ENCODE measurements at regions not wholly inside any gene's neighbourhood (a gene's known extent, or its start where the extent isn't known, plus 50 kb on each side); places are given as distances from the start of the nearest gene placed in this dataset.

DNA sequence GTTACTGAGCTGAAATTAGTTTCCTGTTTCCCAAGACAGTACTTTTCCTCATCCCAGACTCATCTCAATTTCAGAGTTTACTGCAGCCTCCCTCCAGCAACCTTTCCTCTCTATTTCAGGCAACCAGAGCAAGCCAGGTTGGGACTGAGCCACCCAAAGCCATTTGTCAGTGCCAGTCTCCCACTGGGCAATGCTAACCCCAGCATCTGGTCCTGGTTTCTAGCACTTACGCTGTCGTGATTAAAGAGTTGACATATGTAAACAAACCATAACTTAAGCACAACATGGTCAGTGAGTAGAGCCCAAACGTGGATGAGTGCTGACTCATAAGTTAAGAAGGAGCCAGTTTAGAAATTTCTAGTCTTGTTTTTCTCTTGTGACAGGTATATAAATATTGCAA, 119.6 kb upstream of the BLID start:
- no peak for DNase-seq (ENCODE audit: low spot score)

DNA sequence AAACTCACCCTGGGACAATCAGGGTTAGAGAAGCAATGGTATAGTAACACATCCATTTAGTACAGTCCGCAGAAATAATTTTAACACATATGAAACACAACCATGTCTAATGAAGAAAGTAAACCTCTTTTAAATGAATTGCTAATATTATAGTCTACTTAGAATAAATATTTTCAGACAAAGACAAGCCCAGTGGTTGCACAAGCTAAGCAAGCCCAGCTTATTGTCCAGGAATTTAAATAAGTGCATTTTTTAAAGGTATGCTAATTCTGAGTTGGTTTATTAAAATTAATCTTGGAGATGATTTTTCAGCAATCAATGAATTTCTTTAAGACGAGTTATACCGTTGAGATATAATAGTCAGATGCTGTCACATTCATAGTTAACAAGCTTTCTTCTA, 118.8 kb upstream of the BLID start:
- no peak for DNase-seq (ENCODE audit: low spot score)

DNA sequence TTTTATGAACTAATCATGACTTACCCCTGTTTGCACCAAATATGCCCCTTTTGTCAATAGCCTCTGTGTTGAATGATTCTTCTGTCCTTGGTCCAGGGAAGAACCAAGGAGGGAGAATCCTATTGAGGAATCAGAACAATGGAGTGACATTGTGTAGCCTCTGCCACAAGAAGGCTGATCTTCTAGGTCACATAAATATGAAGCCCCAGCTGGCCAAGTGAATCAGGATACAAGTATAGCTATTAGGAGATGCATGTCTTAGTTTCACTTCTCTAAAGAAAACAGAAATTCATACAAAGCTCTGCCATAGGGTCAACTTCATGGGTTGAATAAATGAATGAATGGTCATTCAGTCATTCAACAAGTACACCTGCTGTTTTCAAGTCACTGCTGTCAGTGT, 118.2 kb upstream of the BLID start:
- DNase-seq (ENCODE audit: low spot score): no peak

DNA sequence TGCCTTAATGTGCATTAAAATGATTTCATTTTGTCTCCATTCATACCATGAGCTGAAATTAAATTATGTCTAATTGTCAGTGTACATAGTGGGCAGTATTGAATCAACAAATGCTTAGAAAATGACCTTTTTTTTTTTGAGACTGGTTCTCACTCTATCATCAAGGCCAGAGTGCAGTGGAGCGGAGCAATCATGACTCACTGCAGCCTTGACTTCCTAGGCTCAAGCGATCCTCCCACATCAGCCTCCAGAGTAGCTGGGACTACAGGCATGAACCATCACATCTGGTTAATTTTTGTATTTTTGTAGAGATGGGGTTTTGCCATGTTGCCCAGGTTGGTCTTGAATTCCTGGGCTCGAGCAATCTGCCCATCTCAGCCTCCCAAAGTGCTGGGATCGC, 117.0 kb upstream of the BLID start:
- no peak for DNase-seq (ENCODE audit: low spot score)

DNA sequence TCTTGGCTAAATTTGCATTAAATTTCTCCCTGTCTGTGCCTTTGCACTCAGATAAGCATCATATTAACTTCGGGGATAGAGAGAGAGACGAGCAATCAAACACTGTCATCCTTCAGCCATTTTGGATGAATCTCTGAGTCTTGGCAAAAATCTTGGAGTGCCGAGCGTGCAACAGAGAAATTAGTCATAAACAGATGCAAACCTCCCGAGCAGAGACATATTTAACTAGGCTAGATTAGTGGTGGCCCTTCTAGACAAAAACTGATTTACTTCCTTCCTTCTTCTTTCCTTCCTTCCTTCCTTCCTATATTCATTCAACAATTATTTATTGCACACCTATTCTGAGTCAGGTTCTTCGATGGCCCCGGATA, 114.4 kb upstream of the BLID start:
- DNase-seq (ENCODE audit: low spot score): no peak

DNA sequence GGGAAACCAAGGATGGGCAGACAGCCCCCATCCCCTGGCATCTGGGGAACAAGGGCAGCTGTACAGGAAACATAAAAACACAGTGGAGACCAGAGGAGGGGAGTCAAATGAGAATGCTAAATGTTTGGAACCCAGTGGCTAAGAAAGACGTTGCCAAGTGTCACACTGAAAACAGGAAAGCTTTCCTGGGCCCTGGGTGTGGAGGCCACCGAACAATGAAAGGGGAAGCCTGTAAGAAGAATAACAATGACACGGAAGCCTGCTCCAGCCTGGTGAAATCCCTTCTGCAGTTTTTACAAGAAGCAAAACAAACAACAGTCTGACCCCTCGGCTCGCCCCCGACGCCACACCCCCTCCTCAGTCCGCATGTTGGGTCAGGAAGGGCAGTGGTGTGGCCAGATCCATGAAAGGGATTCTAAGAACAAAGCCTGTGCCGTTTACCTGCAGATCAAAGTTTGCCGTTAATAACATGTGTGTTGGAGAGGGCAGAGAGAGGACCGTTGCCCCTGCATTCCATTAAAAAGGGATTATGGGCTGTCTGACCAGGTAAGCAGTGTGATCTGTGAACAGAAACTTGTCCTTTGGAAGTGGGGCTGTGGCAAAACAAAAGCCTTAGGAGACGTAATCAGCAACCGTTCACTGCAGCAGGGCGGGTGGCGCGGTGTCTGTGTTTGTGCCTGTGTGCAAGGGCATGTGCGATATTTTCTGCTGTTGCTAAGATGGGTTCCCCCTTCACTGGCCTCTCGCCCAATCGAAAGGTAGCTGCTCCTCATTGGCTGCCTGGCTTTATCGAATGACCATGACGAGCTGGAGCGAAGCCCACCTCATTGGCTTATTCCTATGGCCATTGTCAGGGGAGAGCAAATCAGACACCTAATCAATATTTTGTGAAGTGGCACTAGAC, 113.7 kb upstream of the BLID start:
- DNase-seq (ENCODE audit: low spot score): no peak

DNA sequence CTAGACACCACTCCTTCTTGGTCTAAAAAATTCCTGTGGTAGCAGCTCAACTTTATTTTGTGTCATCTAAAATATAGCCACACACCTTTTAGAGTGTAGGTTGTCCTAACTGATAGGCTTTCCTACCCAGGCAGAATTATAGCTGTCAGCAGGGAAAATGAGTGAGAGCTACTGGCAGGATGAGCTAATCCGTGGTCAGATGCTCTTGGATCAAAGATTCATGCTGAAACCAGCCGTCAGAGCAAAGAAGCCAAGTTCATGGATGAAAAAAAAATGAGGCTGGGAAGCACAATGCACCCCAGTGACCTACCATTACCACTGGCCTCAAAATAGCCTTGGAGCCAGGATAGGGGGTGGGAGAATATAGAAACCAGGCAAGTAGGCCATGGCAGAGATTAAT, 113.1 kb upstream of the BLID start:
- DNase-seq (ENCODE audit: low spot score): no peak

DNA sequence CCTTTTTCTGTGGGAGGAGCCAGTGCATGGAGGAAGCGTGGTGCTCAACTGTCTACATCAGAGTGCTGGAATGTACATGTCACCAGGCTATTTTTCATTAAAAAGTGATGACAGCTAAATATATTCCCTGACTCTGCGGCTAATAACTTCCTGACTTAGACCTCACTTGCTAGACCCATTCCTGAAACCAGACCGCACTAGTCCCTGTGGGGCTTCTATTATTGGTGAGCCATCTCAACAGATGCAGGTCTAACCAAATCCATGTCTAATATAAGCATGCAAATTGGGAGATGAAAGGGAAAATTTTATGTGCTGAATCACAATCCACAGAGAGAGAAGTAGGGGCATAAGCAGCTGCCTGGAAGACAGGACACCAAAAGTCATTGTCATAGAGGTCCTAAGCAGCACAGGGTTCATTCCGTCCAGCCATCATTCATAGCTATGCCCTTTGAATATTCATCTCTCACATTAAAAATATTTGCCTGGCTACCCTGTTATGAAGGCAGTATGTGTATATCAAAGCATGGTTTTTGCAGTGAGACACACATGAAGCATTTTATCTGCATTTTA, 110.9 kb upstream of the BLID start:
- no peak for DNase-seq (ENCODE audit: low spot score)

DNA sequence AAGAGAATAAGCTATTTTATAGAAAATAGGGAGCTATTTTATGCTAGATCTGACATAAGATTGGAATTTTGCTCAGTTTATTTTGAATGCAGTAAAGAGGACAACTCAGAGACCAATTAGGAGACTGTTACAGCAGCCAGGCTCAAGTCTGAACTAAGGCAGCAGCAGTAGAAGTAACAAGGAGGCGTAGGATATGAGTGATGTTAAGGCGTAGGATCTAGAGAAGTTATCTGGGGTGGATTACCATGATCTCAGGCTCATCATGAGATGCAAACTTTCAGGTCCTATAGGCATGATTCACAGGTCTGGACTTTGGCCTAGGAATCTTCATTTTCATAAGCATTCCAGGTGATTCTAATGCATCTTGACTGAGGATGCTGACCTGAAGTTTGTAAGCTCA, 108.9 kb upstream of the BLID start:
- no peak for DNase-seq (ENCODE audit: low spot score)

DNA sequence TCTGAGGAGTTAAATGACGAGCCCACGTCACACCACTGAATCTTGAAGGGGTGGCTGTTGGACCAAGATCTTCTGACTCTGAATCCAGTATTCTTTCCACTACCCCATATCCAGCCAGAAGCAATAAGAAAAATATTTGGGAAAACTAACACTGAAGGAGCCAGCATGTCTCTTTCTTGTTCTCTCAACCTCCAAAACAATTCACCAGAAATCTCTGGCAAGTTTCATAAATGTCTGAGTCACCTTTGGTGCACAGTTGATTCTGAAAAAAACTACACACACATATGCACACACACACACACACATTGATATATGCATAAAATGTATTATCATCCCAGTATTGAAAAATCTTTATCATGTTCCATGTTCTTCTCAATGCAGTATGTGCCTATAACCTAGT, 104.3 kb upstream of the BLID start:
- DNase-seq (ENCODE audit: low spot score): no peak

DNA sequence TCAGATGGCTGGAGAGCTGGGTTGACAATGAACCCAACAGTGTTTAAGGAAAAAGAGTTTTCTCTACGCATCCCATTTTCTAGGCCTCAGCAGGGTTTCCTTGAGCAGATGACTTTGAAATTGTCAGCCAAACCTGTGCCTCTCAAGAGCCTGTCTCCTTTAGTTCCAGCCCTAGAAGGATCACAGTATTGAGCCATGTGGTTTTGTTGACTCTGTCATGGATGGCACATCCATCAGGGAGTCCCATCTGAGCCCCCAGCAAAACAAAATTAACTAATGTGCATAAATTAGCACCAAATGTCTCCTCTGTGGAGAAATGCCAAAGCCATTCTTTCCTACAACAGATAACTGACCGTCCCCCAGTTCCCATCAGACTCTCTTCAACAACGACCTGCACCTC, 103.8 kb upstream of the BLID start:
- DNase-seq (ENCODE audit: low spot score): no peak

DNA sequence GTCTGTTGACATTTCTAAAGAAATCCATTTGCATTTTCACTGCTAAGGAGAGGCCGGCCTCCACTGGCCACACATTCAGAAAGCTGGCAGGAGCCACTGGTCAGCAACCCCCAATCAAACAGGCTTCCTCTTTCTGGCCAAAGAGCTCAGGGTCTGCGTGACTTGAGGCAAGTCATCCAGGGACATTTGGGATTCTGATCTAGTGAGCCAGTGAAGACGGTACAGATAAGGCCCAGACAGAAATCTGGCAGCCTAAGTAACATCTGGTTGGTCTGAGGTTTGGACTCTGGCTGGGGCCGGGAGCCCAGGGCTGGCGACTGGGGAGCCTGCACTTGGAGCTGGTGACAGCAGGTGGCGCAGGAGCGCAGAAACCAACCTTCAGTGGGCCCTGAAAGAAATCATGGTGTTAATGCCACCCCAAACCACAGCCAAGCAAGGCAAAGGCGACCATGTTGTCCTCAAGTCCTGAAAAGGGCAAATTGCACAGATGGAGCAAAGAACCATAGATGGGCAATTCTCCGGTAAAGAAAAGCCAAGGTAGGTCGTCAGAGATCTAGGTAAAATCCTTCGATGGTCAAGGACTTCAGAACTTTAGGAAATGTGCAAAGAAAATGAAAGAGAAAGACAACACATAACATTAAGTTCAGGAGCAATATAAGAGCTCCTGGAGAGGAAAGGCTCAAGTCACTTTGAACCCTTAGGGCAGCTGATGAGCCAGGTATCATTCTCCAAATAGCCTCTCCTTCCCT, 99.4 kb upstream of the BLID start:
- peak; percentile 92 for DNase-seq (ENCODE audit: low spot score)

DNA sequence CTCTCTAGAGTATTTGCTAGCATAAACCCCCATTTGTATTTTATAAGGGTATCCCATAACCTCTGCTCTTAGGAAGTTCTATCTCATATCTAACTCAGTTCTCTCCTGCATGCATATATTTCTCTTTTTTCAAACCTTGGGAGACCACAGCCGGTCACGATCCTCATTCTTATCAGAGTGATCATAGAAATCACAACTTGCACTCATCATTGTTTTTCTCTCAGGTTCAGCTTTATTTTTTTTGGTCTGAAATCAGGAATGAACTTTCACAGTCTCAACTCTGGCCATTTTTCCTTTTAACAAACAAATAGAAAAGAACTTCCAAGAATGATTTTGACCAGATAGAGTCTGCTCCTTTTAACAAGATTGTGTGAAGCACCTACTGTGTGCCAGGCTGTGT, 98.6 kb upstream of the BLID start:
- no peak for DNase-seq (ENCODE audit: low spot score)

DNA sequence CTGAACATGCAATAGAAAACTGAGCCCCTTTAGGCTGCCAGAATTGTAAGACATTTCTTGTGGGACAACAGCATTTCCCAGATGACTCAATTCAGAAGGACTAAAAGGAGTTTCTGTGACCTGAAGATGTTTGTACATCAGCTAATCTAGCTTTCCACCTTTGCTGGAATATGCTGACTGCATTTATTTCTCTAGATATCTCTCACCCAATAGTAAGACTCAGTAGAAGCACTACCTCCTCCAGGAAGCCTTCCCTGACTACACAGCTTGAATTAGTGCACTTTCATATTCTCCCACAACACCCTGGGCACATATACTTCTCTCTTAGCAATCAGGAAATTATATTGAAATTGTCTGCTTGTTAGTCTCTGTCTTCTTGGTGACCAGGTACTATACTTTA, 98.1 kb upstream of the BLID start:
- DNase-seq (ENCODE audit: low spot score): no peak

DNA sequence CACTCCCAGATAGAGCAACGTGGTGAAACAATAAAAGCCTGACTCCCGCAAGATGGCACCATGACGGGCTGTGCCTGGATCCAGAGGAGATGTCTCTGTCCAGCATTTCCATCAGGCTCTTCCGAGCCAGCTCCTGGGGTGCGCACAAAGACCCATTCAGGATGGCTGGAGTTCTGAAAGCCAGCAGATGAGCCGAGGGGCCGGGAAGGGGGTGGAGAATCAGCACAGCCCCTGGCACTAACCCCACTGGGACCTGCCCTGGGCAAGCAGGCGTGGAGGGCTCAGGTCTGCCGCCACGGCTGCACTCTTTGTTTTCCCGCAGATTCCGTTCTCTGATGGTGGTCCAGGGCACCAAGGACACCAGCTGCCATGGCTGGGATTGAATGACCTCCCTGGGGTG, 97.2 kb upstream of the BLID start:
- DNase-seq (ENCODE audit: low spot score): no peak

DNA sequence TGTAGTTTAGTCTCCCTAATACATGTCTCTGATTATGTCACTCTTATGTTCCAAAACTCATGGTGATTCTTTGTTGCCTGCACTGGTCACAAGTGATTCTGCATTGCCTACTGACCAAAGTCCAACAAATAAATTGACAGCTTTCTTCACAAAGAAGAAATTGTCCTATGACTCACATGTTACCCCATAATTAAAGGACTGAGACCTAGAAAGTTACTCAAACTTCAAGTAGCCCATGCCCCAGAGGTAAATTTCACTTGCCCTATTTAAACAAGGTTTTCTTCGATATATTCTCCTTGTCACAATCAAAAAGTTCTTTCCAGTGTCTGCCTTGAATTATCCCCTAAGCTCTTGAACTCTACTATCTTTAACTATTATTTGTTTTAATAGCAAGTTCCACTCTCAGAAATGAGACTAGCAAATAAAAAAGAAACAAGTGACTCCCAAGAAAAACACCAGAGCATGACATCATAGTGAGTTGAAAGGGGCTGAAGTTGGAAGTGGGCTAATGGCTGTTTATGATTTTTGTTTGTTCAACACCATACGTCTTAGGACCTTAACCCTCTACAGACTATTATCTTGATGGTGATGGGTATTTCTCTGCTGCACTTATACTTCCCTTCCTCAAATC, 94.5 kb upstream of the BLID start:
- DNase-seq (ENCODE audit: low spot score): no peak

DNA sequence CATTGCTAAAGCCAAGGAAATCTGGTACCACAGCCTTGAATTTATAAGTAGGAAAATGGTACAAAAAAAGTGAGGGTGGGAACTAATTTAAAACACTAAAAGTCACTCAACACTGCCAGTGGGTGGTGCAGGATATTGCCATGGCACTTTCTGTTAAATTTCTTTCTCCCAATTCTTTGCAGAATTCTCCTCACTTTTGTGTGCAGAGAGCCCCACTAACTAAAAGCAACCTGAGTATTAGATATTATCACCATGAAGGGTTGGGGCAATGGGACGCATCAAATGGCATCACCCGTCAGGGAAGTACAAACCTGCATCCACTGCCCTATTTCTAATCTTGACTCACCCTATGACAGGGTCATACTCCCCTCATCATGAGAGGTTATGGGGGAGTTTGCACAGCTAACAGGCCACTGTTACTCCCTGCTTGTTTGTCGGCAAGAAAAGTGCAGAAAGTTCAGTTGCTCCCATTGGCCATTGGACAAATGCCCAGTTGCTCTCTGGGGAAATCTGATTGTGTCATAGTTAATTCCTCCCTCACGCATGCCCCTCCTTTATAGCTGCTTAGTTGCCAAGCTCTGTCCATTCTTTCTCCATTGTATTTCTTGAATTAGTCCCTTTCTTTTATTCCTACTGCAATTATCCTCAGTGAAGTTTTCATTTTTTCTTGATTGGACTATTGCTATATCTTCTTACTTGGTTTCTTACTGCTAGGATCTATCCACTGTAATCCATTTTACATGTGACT, 93.8 kb upstream of the BLID start:
- DNase-seq (ENCODE audit: low spot score): no peak

DNA sequence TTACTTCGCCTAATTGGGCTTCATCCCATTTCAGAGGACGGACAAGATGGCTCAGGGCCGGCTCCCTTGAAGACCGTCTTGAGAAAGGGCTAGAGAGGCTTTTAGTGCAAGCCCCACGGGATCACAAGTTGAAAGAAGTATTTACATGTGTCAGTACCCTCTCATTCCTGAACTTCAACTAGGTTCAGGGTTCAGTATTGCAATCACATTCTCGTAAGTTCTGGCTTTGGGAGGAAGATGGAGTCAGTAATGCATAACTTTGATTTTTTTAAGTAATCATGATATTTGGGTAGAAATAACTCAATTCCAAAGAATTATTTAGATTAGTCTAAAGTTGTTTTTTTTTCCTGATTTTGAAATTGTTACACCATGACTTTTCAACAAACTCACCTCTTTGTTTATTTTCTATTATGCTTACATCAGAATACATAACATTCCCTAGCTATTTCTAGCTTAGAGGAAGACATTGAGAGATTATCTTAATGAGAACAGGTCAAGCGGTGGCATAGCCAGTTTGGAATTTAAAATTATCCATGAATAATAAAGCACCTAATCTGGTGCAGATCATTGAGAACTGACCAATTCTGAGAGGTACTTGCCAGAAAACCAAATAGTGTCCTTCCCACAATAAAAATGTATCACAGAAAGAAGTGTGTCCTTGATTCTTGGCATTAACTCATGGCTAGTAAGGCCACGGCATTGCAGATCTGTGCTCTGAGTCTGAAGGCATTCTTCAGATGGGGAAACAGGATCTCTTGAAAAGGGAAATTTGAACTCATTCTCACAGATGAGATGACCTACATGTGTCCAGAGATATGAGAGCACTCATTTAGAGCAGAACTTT, 92.1 kb upstream of the BLID start:
- no peak for DNase-seq (ENCODE audit: low spot score)

DNA sequence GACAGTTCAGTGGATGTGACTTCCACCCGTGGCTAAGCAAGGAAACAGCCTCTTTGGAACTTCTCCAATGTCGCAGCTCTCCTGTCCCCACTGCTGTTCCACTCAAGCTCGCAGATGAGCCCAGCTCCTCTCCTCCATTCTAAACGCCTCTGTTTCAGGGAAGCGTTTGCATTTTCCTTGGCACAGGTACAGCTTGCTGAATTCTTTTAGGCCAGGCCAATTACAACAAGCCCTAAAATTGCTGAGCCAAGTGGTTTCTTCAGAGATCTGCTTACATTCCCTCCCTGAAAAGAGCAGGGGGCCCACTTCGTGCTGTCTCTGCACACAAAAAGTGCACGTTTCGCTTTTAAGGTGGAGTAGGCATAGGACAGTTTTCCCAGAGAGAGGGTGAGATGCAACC, 91.5 kb upstream of the BLID start:
- no peak for DNase-seq (ENCODE audit: low spot score)

DNA sequence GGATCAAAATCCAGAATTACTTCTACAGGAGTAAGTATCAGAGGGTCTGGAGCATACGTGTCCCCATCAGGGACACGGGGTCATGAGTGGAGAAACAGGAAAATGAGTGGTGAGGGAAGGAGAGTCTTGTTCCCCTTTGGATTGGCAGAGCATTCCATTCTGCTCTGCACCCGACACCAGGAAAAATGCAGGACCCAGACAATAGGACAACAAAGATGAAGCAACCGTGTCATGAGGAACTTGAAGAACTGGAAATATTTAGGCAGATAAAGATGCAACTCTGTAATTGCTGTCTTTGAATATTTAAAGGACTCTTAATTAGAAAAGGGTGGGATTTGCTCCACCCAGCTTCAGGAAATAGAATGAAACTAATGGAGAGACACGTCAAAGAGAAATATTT, 89.0 kb upstream of the BLID start:
- DNase-seq (ENCODE audit: low spot score): no peak

Measured in mesenteric fat pad (tissue), 1 donor.